ENCODE measurements at regions not wholly inside any gene's neighbourhood (a gene's known extent, or its start where the extent isn't known, plus 50 kb on each side); places are given as distances from the start of the nearest gene placed in this dataset.

DNA sequence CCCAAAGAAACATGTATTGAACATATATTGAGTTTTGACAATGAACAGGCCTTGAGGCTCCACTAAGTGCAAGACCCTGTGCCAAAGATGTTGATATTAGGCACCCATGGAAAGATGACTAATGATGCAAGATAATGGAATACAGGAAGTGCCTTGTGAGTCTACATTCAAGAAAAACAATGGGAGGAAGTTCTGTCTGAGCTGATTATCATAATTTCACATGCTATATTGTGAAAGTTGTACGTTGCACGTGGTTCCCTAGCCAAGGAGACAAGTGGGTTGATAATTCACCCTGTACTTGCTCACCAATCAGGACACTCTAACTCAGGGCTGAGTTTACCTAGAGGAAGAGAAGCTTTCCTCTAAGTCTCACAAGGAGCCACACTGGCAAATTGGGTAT lies 186.9 kb upstream of the STAC start:
- H3K4me3 ChIP-seq (ENCODE audit: low read depth, low read length): no peak overlapping the region
- ChIA-PET CTCF (interaction anchor here (1.1 kb wide), 1 partner anchor 15 kb away, joined by 3 read pairs; no protein-coding TSS in a partner anchor), POLR2A (no interaction called here)
- TF ChIP-seq, protein P1, sequence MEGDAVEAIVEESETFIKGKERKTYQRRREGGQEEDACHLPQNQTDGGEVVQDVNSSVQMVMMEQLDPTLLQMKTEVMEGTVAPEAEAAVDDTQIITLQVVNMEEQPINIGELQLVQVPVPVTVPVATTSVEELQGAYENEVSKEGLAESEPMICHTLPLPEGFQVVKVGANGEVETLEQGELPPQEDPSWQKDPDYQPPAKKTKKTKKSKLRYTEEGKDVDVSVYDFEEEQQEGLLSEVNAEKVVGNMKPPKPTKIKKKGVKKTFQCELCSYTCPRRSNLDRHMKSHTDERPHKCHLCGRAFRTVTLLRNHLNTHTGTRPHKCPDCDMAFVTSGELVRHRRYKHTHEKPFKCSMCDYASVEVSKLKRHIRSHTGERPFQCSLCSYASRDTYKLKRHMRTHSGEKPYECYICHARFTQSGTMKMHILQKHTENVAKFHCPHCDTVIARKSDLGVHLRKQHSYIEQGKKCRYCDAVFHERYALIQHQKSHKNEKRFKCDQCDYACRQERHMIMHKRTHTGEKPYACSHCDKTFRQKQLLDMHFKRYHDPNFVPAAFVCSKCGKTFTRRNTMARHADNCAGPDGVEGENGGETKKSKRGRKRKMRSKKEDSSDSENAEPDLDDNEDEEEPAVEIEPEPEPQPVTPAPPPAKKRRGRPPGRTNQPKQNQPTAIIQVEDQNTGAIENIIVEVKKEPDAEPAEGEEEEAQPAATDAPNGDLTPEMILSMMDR (IDR thresholded peaks at IDR 0.05; ENCODE audit: insufficient read depth, low read depth, low read length): no peak
- no peak for DNase-seq (ENCODE audit: low read depth)
- no peaks in the 10 kb centered on the region for H3K27me3 ChIP-seq (ENCODE audit: control insufficient read depth, insufficient read depth, low read length)
- no peaks in the 10 kb centered on the region for H3K36me3 ChIP-seq (ENCODE audit: control insufficient read depth, insufficient read depth, low read length)

DNA sequence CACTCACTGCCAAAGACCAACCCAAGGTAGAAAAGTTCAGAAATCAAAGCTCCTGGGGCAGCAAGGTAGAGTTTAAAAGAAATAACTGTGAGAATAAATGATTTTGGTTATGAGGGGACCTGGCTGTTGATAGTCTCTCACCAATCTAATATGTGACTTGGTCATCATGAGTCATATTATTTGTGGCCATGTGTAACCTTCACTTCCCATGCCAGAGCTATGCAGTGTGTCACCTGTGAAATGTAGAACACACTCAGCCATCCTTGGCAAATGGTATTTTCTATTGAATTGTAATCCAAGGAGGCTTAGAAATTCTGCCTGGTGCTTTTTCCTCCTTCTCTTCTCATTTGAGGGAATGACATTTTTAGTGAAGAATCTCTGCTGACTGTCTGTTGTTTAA lies 184.2 kb upstream of the STAC start:
- Histone ChIP-seq H3K4me3 (ENCODE audit: low read depth, low read length) (no peak overlapping the region), H3K36me3 (ENCODE audit: control insufficient read depth, insufficient read depth, low read length) (no peaks in the 10 kb centered on the region), H3K27me3 (ENCODE audit: control insufficient read depth, insufficient read depth, low read length) (no peaks in the 10 kb centered on the region)
- CTCF ChIA-PET: interaction anchor here (1.1 kb wide), 1 partner anchor 19 kb away, joined by 3 read pairs; no protein-coding TSS in a partner anchor
- TF ChIP-seq, protein P1 (IDR thresholded peaks at IDR 0.05; ENCODE audit: insufficient read depth, low read depth, low read length): no peak
- POLR2A ChIA-PET: no interaction called here
- no peak for DNase-seq (ENCODE audit: low read depth)

DNA sequence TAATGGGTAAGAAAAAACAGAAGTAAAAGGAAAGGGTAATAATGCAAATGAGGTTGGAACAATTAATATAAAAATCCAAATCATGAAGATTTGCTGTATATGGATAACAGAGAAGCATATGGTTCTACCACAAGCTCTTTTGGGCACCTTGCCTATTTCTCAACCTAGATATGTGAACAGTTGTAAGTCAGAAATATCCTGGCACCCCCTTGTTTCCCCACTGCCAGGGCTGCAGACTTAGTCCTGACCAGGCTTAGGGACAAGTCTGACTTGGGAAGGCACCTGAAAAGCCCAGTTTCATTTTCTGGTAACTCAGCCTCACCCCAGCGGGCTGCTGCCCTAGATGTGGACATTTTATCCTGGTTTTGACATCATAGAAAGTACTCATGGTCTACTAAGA lies 183.2 kb upstream of the STAC start:
- DNase-seq (ENCODE audit: low read depth): no peak
- Histone ChIP-seq H3K4me3 (ENCODE audit: low read depth, low read length) (no peak overlapping the region), H3K36me3 (ENCODE audit: control insufficient read depth, insufficient read depth, low read length) (no peaks in the 10 kb centered on the region), H3K27me3 (ENCODE audit: control insufficient read depth, insufficient read depth, low read length) (no peaks in the 10 kb centered on the region)
- POLR2A ChIA-PET: no interaction called here
- CTCF ChIA-PET: interaction anchor here (1.1 kb wide), 1 partner anchor 20 kb away, joined by 3 read pairs; no protein-coding TSS in a partner anchor
- TF ChIP-seq, protein P1 (IDR thresholded peaks at IDR 0.05; ENCODE audit: insufficient read depth, low read depth, low read length): no peak

DNA sequence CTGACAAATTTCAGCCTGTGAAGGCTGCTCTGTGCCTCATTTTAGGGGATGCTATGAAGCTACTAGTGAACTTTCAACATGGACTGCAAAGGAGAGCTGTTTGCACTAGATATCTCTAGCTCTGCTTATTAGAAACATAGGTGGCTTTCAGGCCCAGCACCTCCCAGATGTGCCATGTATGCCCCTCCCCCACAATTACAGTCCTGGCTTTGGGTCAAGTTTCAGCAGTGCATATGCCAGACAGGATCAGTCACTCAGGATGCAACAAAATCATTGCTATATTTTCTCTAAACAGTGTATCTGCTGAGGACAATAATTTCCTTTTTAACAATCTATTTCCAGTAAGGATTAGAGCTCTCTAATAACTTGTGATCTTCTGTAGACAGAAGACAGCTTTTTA lies 178.8 kb upstream of the STAC start:
- no peaks in the 10 kb centered on the region for H3K27me3 ChIP-seq (ENCODE audit: control insufficient read depth, insufficient read depth, low read length)
- ChIA-PET CTCF (no interaction called here), POLR2A (no interaction called here)
- no peak overlapping the region for H3K4me3 ChIP-seq (ENCODE audit: low read depth, low read length)
- TF ChIP-seq, protein P1 (IDR thresholded peaks at IDR 0.05; ENCODE audit: insufficient read depth, low read depth, low read length): no peak
- no peak for DNase-seq (ENCODE audit: low read depth)
- no peaks in the 10 kb centered on the region for H3K36me3 ChIP-seq (ENCODE audit: control insufficient read depth, insufficient read depth, low read length)

DNA sequence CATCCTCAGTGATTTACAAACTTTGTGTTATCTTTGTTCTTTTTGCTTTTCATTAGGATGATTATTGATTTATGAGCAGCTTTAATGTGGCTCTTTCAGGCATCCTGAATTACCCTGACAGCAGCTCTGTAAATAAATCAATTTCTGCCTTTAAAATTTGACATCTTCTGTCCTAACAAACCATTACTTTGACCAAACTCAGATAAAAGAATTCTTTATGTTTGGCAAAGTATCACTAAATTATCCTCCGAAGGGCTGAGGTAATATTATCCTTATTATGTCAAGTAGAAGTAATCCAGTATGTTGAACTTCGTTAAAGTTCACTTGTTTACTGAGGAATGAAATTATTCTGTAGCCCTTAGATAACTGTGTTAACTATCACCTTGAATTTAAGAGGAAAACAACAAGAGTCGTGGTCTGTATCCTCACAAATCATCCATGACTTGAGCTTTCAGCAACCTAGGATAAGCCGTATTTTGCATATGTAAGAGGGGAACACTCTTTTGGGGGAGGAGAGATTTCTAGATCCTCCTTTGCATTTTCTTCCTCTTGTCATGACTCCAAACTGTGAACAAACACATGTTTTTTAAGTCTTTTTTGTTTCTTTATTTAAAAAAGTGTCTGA lies 173.2 kb upstream of the STAC start:
- no peaks in the 10 kb centered on the region for H3K27me3 ChIP-seq (ENCODE audit: control insufficient read depth, insufficient read depth, low read length)
- ChIA-PET POLR2A (no interaction called here), CTCF (no interaction called here)
- no peak for DNase-seq (ENCODE audit: low read depth)
- TF ChIP-seq, protein P1 (IDR thresholded peaks at IDR 0.05; ENCODE audit: insufficient read depth, low read depth, low read length): no peak
- H3K4me3 ChIP-seq (ENCODE audit: low read depth, low read length): no peak overlapping the region
- no peaks in the 10 kb centered on the region for H3K36me3 ChIP-seq (ENCODE audit: control insufficient read depth, insufficient read depth, low read length)
